Neural progenitor cell (in vitro differentiated cells): ENCODE measurements at regions not wholly inside any gene's neighbourhood (a gene's known extent, or its start where the extent isn't known, plus 50 kb on each side); places are given as distances from the start of the nearest gene placed in this dataset.

Experiments used
- DNase-seq: peaks from one replicate; pipeline ENCODE4 v3.0.0-alpha.2; 2016; ENCODE audit warnings: low spot score
- H2AFZ ChIP-seq: fragments of 200-600 bp; sonication (generic); replicated peaks from 2 replicates; pipeline ENCODE4 v1.6.1; 2016; ENCODE audit warnings: antibody characterized with exemption
- H3F3A ChIP-seq: fragments of 200-600 bp; sonication (generic); 2 replicates; pipeline ENCODE4 v1.6.1; 2016; ENCODE audit warnings: antibody characterized with exemption, low read depth
- H3K27ac ChIP-seq: fragments of 200-600 bp; sonication (generic); 2 replicates; pipeline ENCODE4 v1.5.1; 2016; ENCODE audit warnings: mild to moderate bottlenecking
- H3K27me3 ChIP-seq: fragments of 200-600 bp; sonication (generic); 2 replicates; pipeline ENCODE4 v1.6.1; 2016; ENCODE audit warnings: mild to moderate bottlenecking, moderate library complexity
- H3K36me3 ChIP-seq: fragments of 200-600 bp; sonication (generic); 2 replicates; pipeline ENCODE4 v1.5.1; 2016
- H3K4me1 ChIP-seq: fragments of 200-600 bp; sonication (generic); 2 replicates; pipeline ENCODE4 v1.6.1; 2016; ENCODE audit warnings: mixed run types
- H3K4me2 ChIP-seq: fragments of 200-600 bp; sonication (generic); 2 replicates; pipeline ENCODE4 v1.6.1; 2016
- H3K4me3 ChIP-seq: fragments of 200-600 bp; sonication (generic); 2 replicates; pipeline ENCODE4 v1.5.1; 2016
- H3K79me2 ChIP-seq: fragments of 200-600 bp; sonication (generic); 2 replicates; pipeline ENCODE4 v1.6.1; 2016; ENCODE audit warnings: low read depth
- H3K9ac ChIP-seq: fragments of 200-600 bp; sonication (generic); 2 replicates; pipeline ENCODE4 v1.6.1; 2016
- H3K9me3 ChIP-seq: fragments of 200-600 bp; sonication (generic); 2 replicates; pipeline ENCODE4 v1.5.1; 2016; ENCODE audit warnings: low read depth
- H4K20me1 ChIP-seq: fragments of 200-600 bp; sonication (generic); 2 replicates; pipeline ENCODE4 v1.6.1; 2016; ENCODE audit warnings: low read depth
- H3K27ac Mint-ChIP-seq: 3 replicates; pipeline ENCODE4 v1.8.0; 2021; ENCODE audit warnings: mixed read lengths
- H3K27me3 Mint-ChIP-seq: 2 replicates; pipeline ENCODE4 v1.8.0; 2022; ENCODE audit warnings: low read depth, mild to moderate bottlenecking, inconsistent platforms, moderate library complexity, mixed read lengths; ENCODE audit not compliant: insufficient read depth
- H3K36me3 Mint-ChIP-seq: 3 replicates; pipeline ENCODE4 v1.8.0; 2021; ENCODE audit warnings: mixed read lengths
- H3K4me1 Mint-ChIP-seq: 3 replicates; pipeline ENCODE4 v1.8.0; 2021; ENCODE audit warnings: mixed read lengths
- H3K4me3 Mint-ChIP-seq: 3 replicates; pipeline ENCODE4 v1.8.0; 2021; ENCODE audit warnings: mild to moderate bottlenecking, moderate library complexity, mixed read lengths
- H3K9me3 Mint-ChIP-seq: 3 replicates; pipeline ENCODE4 v1.8.0; 2020; ENCODE audit warnings: mixed read lengths
- EZH2 ChIP-seq: fragments of 200-600 bp; sonication (generic); IDR thresholded peaks from 2 replicates; pipeline ENCODE4 v1.6.1; 2017; ENCODE audit warnings: antibody characterized with exemption, mild to moderate bottlenecking, moderate library complexity
- EZH2phosphoT487 ChIP-seq: fragments of 200-600 bp; sonication (generic); IDR thresholded peaks from 2 replicates; pipeline ENCODE4 v1.6.1; 2017; ENCODE audit warnings: antibody characterized with exemption
- TF ChIP-seq, protein P1 (sequence below): fragments of 200-600 bp; sonication (generic); IDR thresholded peaks from 2 replicates; pipeline ENCODE4 v1.5.1; 2017; ENCODE audit warnings: antibody characterized with exemption, mild to moderate bottlenecking

GRCh38 chr6:19013026-19013705, 626.0 kb downstream of the RNF144B start:
- Histone ChIP-seq H3K4me1 (no peaks in the 10 kb centered on the region), H3K9me3 (no peaks in the 10 kb centered on the region), H3K36me3 (no peaks in the 10 kb centered on the region), H3K9ac (no peak overlapping the region), H2AFZ (no peak overlapping the region), H3F3A (no peaks in the 10 kb centered on the region), H3K79me2 (no peaks in the 10 kb centered on the region), H3K4me2 (no peak overlapping the region), H3K4me3 (no peak overlapping the region), H3K27ac (no peak overlapping the region), H4K20me1 (no peaks in the 10 kb centered on the region), H3K27me3 (no peaks in the 10 kb centered on the region)
- Mint-ChIP-seq H3K27me3 (peaks cover 3% of the 10 kb centered on the region), H3K4me1 (peaks cover 3% of the 10 kb centered on the region), H3K9me3 (peaks cover 2% of the 10 kb centered on the region), H3K4me3 (no peak overlapping the region), H3K36me3 (no peaks in the 10 kb centered on the region), H3K27ac (no peak overlapping the region)
- no peak for DNase-seq
- TF ChIP-seq, protein P1, sequence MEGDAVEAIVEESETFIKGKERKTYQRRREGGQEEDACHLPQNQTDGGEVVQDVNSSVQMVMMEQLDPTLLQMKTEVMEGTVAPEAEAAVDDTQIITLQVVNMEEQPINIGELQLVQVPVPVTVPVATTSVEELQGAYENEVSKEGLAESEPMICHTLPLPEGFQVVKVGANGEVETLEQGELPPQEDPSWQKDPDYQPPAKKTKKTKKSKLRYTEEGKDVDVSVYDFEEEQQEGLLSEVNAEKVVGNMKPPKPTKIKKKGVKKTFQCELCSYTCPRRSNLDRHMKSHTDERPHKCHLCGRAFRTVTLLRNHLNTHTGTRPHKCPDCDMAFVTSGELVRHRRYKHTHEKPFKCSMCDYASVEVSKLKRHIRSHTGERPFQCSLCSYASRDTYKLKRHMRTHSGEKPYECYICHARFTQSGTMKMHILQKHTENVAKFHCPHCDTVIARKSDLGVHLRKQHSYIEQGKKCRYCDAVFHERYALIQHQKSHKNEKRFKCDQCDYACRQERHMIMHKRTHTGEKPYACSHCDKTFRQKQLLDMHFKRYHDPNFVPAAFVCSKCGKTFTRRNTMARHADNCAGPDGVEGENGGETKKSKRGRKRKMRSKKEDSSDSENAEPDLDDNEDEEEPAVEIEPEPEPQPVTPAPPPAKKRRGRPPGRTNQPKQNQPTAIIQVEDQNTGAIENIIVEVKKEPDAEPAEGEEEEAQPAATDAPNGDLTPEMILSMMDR, result no peak
- TF ChIP-seq EZH2phosphoT487 (no peak), EZH2 (no peak)

DNA sequence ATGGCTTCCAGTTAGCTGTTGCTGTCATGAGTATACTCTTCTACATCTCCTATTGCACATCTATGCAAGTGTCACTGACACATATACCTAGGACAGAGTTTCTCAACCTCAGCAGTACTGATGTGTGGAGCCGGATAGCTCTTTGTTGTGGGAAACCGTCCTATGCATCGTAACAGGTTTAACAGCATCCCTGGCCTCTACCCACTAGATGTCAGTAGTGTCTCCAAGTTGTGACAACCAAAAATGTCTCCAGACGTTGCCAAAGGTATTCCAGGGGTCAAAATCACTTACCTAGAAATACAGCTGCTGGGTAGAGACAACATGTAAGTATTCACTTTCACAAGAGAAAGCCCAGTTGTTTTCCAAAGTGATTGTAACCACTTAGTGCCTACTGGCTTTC, 637.6 kb downstream of the RNF144B start:
- Histone ChIP-seq H3K4me3 (no peak overlapping the region), H3K9me3 (no peaks in the 10 kb centered on the region), H3K36me3 (no peaks in the 10 kb centered on the region), H4K20me1 (no peaks in the 10 kb centered on the region), H3K27ac (no peak overlapping the region), H3K4me1 (no peaks in the 10 kb centered on the region), H3K79me2 (no peaks in the 10 kb centered on the region), H3K9ac (no peak overlapping the region), H3K27me3 (no peaks in the 10 kb centered on the region), H2AFZ (no peak overlapping the region), H3K4me2 (no peak overlapping the region), H3F3A (no peaks in the 10 kb centered on the region)
- TF ChIP-seq EZH2phosphoT487, result no peak
- TF ChIP-seq EZH2, result no peak
- TF ChIP-seq, protein P1, result peak; percentile 73
- no peak overlapping the region for H3K27ac Mint-ChIP-seq
- H3K27me3 Mint-ChIP-seq, result peaks cover 8% of the 10 kb centered on the region
- H3K4me3 Mint-ChIP-seq, result no peak overlapping the region
- peaks cover 7% of the 10 kb centered on the region for H3K36me3 Mint-ChIP-seq
- H3K9me3 Mint-ChIP-seq, result peaks cover 11% of the 10 kb centered on the region
- H3K4me1 Mint-ChIP-seq, result peaks cover 3% of the 10 kb centered on the region
- DNase-seq, result peak; percentile 75

- Histone ChIP-seq H3K4me2 (no peak overlapping the region), H3F3A (peaks cover 5% of the 10 kb centered on the region), H3K79me2 (no peaks in the 10 kb centered on the region), H3K9ac (no peak overlapping the region), H3K4me3 (no peak overlapping the region), H3K27me3 (no peaks in the 10 kb centered on the region), H2AFZ (no peak overlapping the region), H3K9me3 (no peaks in the 10 kb centered on the region), H3K27ac (no peak overlapping the region), H4K20me1 (no peaks in the 10 kb centered on the region), H3K4me1 (peaks cover 10% of the 10 kb centered on the region), H3K36me3 (no peaks in the 10 kb centered on the region)
- Mint-ChIP-seq H3K27me3 (peaks cover 8% of the 10 kb centered on the region), H3K9me3 (peaks cover 11% of the 10 kb centered on the region), H3K27ac (no peak overlapping the region), H3K4me3 (no peak overlapping the region), H3K36me3 (peaks cover 9% of the 10 kb centered on the region), H3K4me1 (peaks cover 25% of the 10 kb centered on the region)
- DNase-seq, result no peak
- TF ChIP-seq EZH2 (no peak), EZH2phosphoT487 (no peak)
- TF ChIP-seq, protein P1, result no peak
Observed at GRCh38 chr6:19028201-19028600, 641.1 kb downstream of the RNF144B start.
